ENCODE measurements at regions not wholly inside any gene's neighbourhood (a gene's known extent, or its start where the extent isn't known, plus 50 kb on each side); places are given as distances from the start of the nearest gene placed in this dataset.

DNA sequence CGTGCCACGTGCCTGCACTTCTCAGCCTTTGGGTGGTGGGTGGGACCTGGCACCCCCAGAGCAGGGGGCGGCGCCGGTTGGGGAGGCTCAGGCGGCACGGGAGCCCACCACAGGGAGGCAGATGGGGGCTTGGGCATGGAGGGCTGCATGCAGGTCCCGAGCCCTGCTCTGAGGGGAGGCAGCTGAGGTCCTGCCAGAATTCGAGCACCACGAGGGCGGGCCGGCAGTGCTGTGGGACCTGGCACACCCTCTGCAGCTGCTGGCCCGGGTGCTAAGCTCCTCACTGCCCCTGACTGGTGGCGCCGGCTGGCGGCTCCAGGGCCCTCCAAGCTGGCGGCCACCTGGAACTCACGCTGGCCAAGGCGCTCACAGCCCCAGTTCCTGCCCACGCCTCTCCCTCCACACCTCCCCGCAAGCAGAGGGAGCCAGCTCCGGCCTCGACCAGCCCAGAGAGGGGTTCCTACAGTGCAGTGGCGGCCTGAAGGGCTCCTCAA, 1176.8 kb upstream of the GYPC start:
- Histone ChIP-seq H3K9me3 (peaks cover 0 to 59% (median 38%) of the 10 kb centered on the region in 8 donors), H3K4me3 (no peak overlapping the region), H3K27me3 (replicated peaks in 1 of 7) (no peaks in the 10 kb centered on the region), H3K36me3 (no peaks in the 10 kb centered on the region), H3K4me1 (no peaks in the 10 kb centered on the region), H3K27ac (no peak overlapping the region)
- TF ChIP-seq POLR2A (IDR thresholded peaks at IDR 0.05) (no peak), POLR2AphosphoS5 (IDR thresholded peaks at IDR 0.05) (no peak)
- TF ChIP-seq, protein P1, sequence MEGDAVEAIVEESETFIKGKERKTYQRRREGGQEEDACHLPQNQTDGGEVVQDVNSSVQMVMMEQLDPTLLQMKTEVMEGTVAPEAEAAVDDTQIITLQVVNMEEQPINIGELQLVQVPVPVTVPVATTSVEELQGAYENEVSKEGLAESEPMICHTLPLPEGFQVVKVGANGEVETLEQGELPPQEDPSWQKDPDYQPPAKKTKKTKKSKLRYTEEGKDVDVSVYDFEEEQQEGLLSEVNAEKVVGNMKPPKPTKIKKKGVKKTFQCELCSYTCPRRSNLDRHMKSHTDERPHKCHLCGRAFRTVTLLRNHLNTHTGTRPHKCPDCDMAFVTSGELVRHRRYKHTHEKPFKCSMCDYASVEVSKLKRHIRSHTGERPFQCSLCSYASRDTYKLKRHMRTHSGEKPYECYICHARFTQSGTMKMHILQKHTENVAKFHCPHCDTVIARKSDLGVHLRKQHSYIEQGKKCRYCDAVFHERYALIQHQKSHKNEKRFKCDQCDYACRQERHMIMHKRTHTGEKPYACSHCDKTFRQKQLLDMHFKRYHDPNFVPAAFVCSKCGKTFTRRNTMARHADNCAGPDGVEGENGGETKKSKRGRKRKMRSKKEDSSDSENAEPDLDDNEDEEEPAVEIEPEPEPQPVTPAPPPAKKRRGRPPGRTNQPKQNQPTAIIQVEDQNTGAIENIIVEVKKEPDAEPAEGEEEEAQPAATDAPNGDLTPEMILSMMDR (IDR thresholded peaks at IDR 0.05 in 8 of 11, conservative IDR thresholded peaks at IDR 0.05 in 3 of 11), result no peak
- peak; percentile 68 for DNase-seq
- WGBS, 5 donors, result 86 to 94% (median 87%) methylated on average over 7 to 24 of the region's 24 CpGs
- intact Hi-C loops (cut with DNase I; ENCODE audit: low total_unique reads), result no loop called here

DNA sequence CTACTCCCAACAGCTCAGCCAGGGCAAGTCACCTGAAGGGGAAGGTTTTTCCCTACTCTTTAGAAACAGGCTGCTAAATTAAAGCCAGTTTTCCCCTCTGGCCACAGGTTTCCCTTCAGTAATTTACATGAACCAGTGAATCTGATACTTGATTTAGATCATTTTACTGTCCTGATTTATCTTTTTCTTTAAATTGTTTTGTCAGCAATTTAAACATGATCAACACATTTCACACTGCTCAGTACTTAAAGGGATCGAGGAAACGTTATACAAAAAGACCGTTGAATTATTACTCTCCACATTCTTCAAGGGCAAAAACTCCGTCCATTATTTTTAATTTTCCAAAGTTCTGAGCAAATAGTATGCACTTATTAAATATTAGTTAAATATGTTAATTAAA, 1165.7 kb upstream of the GYPC start:
- H3K4me3 ChIP-seq, result no peak overlapping the region
- H3K27me3 ChIP-seq (replicated peaks in 1 of 7), result no peaks in the 10 kb centered on the region
- DNase-seq, result no peak
- no peak overlapping the region for H3K27ac ChIP-seq
- H3K4me1 ChIP-seq, result no peaks in the 10 kb centered on the region
- intact Hi-C loops (cut with DNase I; ENCODE audit: low total_unique reads), result no loop called here
- no peak for TF ChIP-seq POLR2A (IDR thresholded peaks at IDR 0.05)
- TF ChIP-seq, protein P1 (IDR thresholded peaks at IDR 0.05 in 8 of 11, conservative IDR thresholded peaks at IDR 0.05 in 3 of 11), result no peak
- no peak for TF ChIP-seq POLR2AphosphoS5 (IDR thresholded peaks at IDR 0.05)
- WGBS, 5 donors, result 88 to 97% (median 90%) methylated on average over 4 of the region's 4 CpGs
- no peaks in the 10 kb centered on the region for H3K36me3 ChIP-seq
- peaks cover 0 to 36% (median 16%) of the 10 kb centered on the region in 8 donors for H3K9me3 ChIP-seq

DNA sequence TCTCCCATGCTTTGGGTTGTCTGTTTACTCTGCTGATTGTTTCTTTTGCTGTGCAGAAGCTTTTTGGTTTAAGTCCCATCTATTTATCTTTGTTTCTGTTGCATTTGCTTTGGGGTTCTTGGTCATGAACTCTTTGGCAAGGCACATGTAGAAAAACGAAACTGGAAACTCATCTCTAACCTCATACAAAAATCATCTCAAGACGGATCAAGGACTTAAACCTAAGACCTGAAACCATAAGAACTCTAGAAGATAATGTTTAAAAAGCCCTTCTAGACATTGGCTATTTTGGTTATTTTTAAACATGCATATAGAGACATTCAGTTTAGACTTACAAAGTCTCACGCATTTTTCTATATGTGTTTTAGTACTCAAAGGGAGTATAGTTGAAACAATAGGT, 1164.3 kb upstream of the GYPC start:
- no peak overlapping the region for H3K27ac ChIP-seq
- peaks cover 0 to 36% (median 16%) of the 10 kb centered on the region in 8 donors for H3K9me3 ChIP-seq
- intact Hi-C loops (cut with DNase I; ENCODE audit: low total_unique reads), result no loop called here
- 75 to 94% (median 82%) methylated on average over 3 of the region's 3 CpGs for WGBS, 5 donors
- H3K36me3 ChIP-seq, result no peaks in the 10 kb centered on the region
- no peak for DNase-seq
- H3K27me3 ChIP-seq (replicated peaks in 1 of 7), result no peaks in the 10 kb centered on the region
- TF ChIP-seq POLR2AphosphoS5 (IDR thresholded peaks at IDR 0.05) (no peak), POLR2A (IDR thresholded peaks at IDR 0.05) (no peak)
- TF ChIP-seq, protein P1 (IDR thresholded peaks at IDR 0.05 in 8 of 11, conservative IDR thresholded peaks at IDR 0.05 in 3 of 11), result no peak
- no peak overlapping the region for H3K4me3 ChIP-seq
- H3K4me1 ChIP-seq, result no peaks in the 10 kb centered on the region

DNA sequence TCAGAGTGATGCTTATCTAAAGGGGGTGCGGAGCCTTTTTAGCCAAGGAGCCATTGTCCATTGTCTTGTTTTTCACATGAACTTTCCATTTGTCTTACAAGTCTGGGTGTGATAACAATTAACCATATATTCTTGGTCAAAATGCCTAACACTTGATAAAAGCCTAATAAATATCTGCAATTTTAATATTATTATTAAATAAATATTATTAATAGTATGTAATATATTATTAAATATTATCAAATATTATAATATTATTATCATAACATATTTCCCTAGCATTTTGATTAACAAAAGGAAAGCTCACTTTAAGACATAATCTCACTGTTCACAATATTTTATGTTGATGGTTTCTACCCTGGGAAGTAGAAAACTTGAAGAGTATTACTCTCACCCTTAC, 1143.6 kb upstream of the GYPC start:
- Histone ChIP-seq H3K4me1 (no peaks in the 10 kb centered on the region), H3K27me3 (replicated peaks in 1 of 7) (no peaks in the 10 kb centered on the region), H3K9me3 (peaks cover 0 to 25% (median 5%) of the 10 kb centered on the region in 8 donors), H3K36me3 (no peaks in the 10 kb centered on the region), H3K4me3 (no peak overlapping the region), H3K27ac (no peak overlapping the region)
- intact Hi-C loops (cut with DNase I; ENCODE audit: low total_unique reads), result no loop called here
- TF ChIP-seq, protein P1 (IDR thresholded peaks at IDR 0.05 in 8 of 11, conservative IDR thresholded peaks at IDR 0.05 in 3 of 11), result no peak
- no peak for TF ChIP-seq POLR2A (IDR thresholded peaks at IDR 0.05)
- TF ChIP-seq POLR2AphosphoS5 (IDR thresholded peaks at IDR 0.05), result no peak
- DNase-seq, result no peak
- 89 to 100% (median 94%) methylated on average over 1 of the region's 1 CpG for whole genome bisulfite sequencing, 5 donors

All from spleen (tissue), 11 donors.